WTC11 (cell line): ENCODE measurements at regions not wholly inside any gene's neighbourhood (a gene's known extent, or its start where the extent isn't known, plus 50 kb on each side); places are given as distances from the start of the nearest gene placed in this dataset.
A peak's percentile ranks its signal among the peaks of the same experiment; 100 is the strongest.
"Not testable (repeated sequence)": the region's sequence is repeated elsewhere in the genome, so short reads cannot be mapped to it uniquely, and the experiment has no call there.

Experiments used
- ATAC-seq: fragments of 200-7000 bp; cut with Tn5 transposase; 2 replicates; pipeline ENCODE4 v1.10.0; 2021; ENCODE audit warnings: mild to moderate bottlenecking, moderate library complexity
- CTCF ChIA-PET: fragments of 300-600 bp; sonication (Branson Sonifier 250); formaldehyde crosslinking; loops from one replicate; lab custom pipeline; 2021; ENCODE audit warnings: antibody characterized with exemption; lab: Charles Lee
- POLR2A ChIA-PET: fragments of 350-600 bp; sonication (Branson Sonifier 250); formaldehyde crosslinking; loops from one replicate; lab custom pipeline; 2021; ENCODE audit warnings: antibody characterized with exemption; lab: Charles Lee
- DNase-seq: peaks from one replicate; pipeline ENCODE4 v3.0.0; 2021; ENCODE audit warnings: low spot score
- H3K27ac Mint-ChIP-seq: 2 replicates; pipeline ENCODE4 v1.8.0; 2021; ENCODE audit warnings: mixed read lengths
- H3K27me3 Mint-ChIP-seq: 2 replicates; pipeline ENCODE4 v1.8.0; 2021; ENCODE audit warnings: low read depth, mild to moderate bottlenecking, moderate library complexity, mixed read lengths
- H3K36me3 Mint-ChIP-seq: 2 replicates; pipeline ENCODE4 v1.8.0; 2021; ENCODE audit warnings: mixed read lengths
- H3K4me1 Mint-ChIP-seq: 2 replicates; pipeline ENCODE4 v1.8.0; 2022; ENCODE audit warnings: mixed read lengths
- H3K4me3 Mint-ChIP-seq: 2 replicates; pipeline ENCODE4 v1.8.0; 2021; ENCODE audit warnings: mild to moderate bottlenecking, moderate library complexity, mixed read lengths
- H3K9me3 Mint-ChIP-seq: 2 replicates; pipeline ENCODE4 v1.8.0; 2021; ENCODE audit warnings: mixed read lengths
- EMX1 ChIP-seq: fragments of 250-450 bp; sonication (Bioruptor Pico); IDR thresholded peaks from 2 replicates; pipeline ENCODE4 v1.8.0; 2021; ENCODE audit warnings: mild to moderate bottlenecking
- GABPB1 ChIP-seq: sonication (generic); formaldehyde crosslinking; IDR thresholded peaks from 2 replicates; pipeline ENCODE4 v1.8.1; 2023; ENCODE audit warnings: mild to moderate bottlenecking, missing genetic modification reagents
- KAT7 ChIP-seq: sonication (generic); formaldehyde crosslinking; IDR thresholded peaks from 2 replicates; pipeline ENCODE4 v1.8.1; 2023; ENCODE audit warnings: missing genetic modification reagents, mild to moderate bottlenecking, borderline replicate concordance
- MAX ChIP-seq: sonication (generic); formaldehyde crosslinking; IDR thresholded peaks from 2 replicates; pipeline ENCODE4 v1.8.0; 2022; ENCODE audit warnings: mild to moderate bottlenecking, missing genetic modification reagents
- SMAD4 ChIP-seq: sonication (generic); formaldehyde crosslinking; IDR thresholded peaks from 2 replicates; pipeline ENCODE4 v1.8.0; 2022; ENCODE audit warnings: mild to moderate bottlenecking, missing genetic modification reagents
- TEAD4 ChIP-seq: sonication (generic); formaldehyde crosslinking; IDR thresholded peaks from 2 replicates; pipeline ENCODE4 v1.8.0; 2022; ENCODE audit warnings: mild to moderate bottlenecking, missing genetic modification reagents
- USF1 ChIP-seq: sonication (generic); formaldehyde crosslinking; IDR thresholded peaks from 2 replicates; pipeline ENCODE4 v1.8.0; 2022; ENCODE audit warnings: mild to moderate bottlenecking, missing genetic modification reagents
- TF ChIP-seq, protein P1 (sequence below): sonication (generic); formaldehyde crosslinking; IDR thresholded peaks from 2 replicates; pipeline ENCODE4 v1.8.1; 2023; ENCODE audit warnings: mild to moderate bottlenecking, missing genetic modification reagents, moderate library complexity
- TF ChIP-seq, protein P2 (sequence below): sonication (generic); formaldehyde crosslinking; IDR thresholded peaks from 2 replicates; pipeline ENCODE4 v1.8.0; 2022; ENCODE audit warnings: missing genetic modification reagents
- TF ChIP-seq, protein P3 (sequence below): sonication (generic); formaldehyde crosslinking; IDR thresholded peaks from 2 replicates; pipeline ENCODE4 v1.8.1; 2022; ENCODE audit warnings: missing genetic modification reagents, borderline replicate concordance
- TF ChIP-seq, protein P4 (sequence below): fragments of 250-450 bp; sonication (Bioruptor Pico); IDR thresholded peaks from 2 replicates; pipeline ENCODE4 v1.9.0; 2021; ENCODE audit warnings: mild to moderate bottlenecking, borderline replicate concordance

GRCh38 chr16:29114989-29115801 is 130.3 kb downstream of the LAT start:
- ChIA-PET POLR2A (interaction anchor here (0.6 kb wide), 1 partner anchor 1938 kb away, joined by 3 read pairs; no protein-coding TSS in a partner anchor), CTCF (interaction anchor here (0.5 to 1.4 kb wide), 3 partner anchors 116 to 524 kb away, joined by 3 to 5 read pairs (median 3); no protein-coding TSS in a partner anchor)
- H3K4me1 Mint-ChIP-seq, H3K9me3 Mint-ChIP-seq, H3K4me3 Mint-ChIP-seq, H3K27ac Mint-ChIP-seq, H3K27me3 Mint-ChIP-seq, H3K36me3 Mint-ChIP-seq: not testable (repeated sequence)
- ATAC-seq (peak; percentile 90), DNase-seq (peak; percentile 36)
- peak; percentile 89 for TF ChIP-seq USF1 (CRISPR knock-in tag)
- TF ChIP-seq, protein P1, sequence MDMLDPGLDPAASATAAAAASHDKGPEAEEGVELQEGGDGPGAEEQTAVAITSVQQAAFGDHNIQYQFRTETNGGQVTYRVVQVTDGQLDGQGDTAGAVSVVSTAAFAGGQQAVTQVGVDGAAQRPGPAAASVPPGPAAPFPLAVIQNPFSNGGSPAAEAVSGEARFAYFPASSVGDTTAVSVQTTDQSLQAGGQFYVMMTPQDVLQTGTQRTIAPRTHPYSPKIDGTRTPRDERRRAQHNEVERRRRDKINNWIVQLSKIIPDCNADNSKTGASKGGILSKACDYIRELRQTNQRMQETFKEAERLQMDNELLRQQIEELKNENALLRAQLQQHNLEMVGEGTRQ (CRISPR knock-in tag), result peak; percentile 88

DNA sequence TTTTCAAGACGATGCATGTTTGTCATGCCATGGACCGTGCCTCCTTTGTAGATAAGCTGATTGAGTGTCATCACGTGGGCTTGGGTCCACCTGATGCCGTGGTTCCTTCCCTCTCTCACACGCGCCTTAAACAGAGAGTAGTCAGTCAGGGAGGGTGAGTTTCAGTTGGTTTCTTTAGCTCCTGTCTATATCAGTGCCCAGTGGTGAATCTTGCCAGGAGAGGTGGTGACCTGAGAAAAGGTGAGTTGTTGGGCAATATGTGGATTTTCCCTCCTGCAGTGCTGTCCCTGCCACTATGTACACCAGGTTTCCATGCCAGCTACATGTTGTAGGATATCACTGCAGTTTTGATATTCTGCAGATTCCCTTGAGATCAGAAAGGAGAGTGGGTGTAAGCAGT is 129.7 kb downstream of the LAT start:
- ChIA-PET CTCF (interaction anchor here (0.5 to 1.4 kb wide), 3 partner anchors 116 to 525 kb away, joined by 3 to 5 read pairs (median 3); no protein-coding TSS in a partner anchor), POLR2A (interaction anchor here (0.6 kb wide), 1 partner anchor 1938 kb away, joined by 3 read pairs; no protein-coding TSS in a partner anchor)
- peaks cover 8% of the 10 kb centered on the region for H3K4me1 Mint-ChIP-seq
- H3K27ac Mint-ChIP-seq, result no peak overlapping the region
- ATAC-seq, result no peak
- no peak overlapping the region for H3K4me3 Mint-ChIP-seq
- DNase-seq, result no peak
- H3K9me3 Mint-ChIP-seq, result no peaks in the 10 kb centered on the region
- no peaks in the 10 kb centered on the region; the same call in none of the 2 replicates for H3K27me3 Mint-ChIP-seq
- no peak for TF ChIP-seq MAX (CRISPR knock-in tag)
- no peaks in the 10 kb centered on the region for H3K36me3 Mint-ChIP-seq

GRCh38 chr16:29113446-29113845 is 128.6 kb downstream of the LAT start:
- H3K4me1 Mint-ChIP-seq, H3K27me3 Mint-ChIP-seq, H3K36me3 Mint-ChIP-seq, DNase-seq, H3K4me3 Mint-ChIP-seq, POLR2A ChIA-PET, H3K9me3 Mint-ChIP-seq, H3K27ac Mint-ChIP-seq, CTCF ChIA-PET, ATAC-seq: not testable (repeated sequence)

DNA sequence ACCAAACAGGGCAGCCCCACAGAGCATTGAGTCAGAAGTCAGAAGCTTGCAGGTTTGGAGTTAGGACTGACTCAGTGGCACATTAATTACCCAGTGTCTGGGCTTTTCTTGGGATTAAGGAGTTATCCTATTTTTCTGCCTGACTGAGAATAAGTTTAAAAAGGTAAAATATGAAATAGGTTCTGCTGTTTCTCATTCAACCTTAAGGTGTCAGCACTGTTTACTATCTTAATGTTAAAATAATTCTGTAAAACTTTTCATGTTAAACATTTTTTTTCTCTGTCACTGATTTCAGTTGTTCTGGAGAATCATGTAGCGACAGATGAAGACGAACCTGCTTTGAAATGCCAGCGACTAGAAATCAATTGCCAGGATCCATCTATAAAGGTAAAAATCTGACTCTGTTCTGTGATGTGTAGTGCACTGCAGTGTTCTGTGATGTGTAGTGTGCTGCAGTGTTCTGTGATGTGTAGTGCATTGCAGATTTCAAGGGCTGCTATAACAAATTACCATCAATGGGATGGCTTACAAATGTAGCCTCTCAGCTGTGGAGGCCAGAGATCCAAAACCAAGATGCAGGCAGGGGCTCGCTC is 128.0 kb downstream of the LAT start:
- DNase-seq, result no peak
- H3K9me3 Mint-ChIP-seq, result no peaks in the 10 kb centered on the region
- CTCF ChIA-PET, result no interaction called here
- TF ChIP-seq SMAD4 (CRISPR knock-in tag) (no peak), GABPB1 (CRISPR knock-in tag) (no peak), TEAD4 (no peak), EMX1 (CRISPR knock-in tag) (no peak), KAT7 (no peak)
- TF ChIP-seq, protein P2, sequence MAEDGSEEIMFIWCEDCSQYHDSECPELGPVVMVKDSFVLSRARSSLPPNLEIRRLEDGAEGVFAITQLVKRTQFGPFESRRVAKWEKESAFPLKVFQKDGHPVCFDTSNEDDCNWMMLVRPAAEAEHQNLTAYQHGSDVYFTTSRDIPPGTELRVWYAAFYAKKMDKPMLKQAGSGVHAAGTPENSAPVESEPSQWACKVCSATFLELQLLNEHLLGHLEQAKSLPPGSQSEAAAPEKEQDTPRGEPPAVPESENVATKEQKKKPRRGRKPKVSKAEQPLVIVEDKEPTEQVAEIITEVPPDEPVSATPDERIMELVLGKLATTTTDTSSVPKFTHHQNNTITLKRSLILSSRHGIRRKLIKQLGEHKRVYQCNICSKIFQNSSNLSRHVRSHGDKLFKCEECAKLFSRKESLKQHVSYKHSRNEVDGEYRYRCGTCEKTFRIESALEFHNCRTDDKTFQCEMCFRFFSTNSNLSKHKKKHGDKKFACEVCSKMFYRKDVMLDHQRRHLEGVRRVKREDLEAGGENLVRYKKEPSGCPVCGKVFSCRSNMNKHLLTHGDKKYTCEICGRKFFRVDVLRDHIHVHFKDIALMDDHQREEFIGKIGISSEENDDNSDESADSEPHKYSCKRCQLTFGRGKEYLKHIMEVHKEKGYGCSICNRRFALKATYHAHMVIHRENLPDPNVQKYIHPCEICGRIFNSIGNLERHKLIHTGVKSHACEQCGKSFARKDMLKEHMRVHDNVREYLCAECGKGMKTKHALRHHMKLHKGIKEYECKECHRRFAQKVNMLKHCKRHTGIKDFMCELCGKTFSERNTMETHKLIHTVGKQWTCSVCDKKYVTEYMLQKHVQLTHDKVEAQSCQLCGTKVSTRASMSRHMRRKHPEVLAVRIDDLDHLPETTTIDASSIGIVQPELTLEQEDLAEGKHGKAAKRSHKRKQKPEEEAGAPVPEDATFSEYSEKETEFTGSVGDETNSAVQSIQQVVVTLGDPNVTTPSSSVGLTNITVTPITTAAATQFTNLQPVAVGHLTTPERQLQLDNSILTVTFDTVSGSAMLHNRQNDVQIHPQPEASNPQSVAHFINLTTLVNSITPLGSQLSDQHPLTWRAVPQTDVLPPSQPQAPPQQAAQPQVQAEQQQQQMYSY, result no peak
- TF ChIP-seq, protein P3, sequence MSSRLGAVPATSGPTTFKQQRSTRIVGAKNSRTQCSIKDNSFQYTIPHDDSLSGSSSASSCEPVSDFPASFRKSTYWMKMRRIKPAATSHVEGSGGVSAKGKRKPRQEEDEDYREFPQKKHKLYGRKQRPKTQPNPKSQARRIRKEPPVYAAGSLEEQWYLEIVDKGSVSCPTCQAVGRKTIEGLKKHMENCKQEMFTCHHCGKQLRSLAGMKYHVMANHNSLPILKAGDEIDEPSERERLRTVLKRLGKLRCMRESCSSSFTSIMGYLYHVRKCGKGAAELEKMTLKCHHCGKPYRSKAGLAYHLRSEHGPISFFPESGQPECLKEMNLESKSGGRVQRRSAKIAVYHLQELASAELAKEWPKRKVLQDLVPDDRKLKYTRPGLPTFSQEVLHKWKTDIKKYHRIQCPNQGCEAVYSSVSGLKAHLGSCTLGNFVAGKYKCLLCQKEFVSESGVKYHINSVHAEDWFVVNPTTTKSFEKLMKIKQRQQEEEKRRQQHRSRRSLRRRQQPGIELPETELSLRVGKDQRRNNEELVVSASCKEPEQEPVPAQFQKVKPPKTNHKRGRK (CRISPR knock-in tag), result no peak
- TF ChIP-seq, protein P4, sequence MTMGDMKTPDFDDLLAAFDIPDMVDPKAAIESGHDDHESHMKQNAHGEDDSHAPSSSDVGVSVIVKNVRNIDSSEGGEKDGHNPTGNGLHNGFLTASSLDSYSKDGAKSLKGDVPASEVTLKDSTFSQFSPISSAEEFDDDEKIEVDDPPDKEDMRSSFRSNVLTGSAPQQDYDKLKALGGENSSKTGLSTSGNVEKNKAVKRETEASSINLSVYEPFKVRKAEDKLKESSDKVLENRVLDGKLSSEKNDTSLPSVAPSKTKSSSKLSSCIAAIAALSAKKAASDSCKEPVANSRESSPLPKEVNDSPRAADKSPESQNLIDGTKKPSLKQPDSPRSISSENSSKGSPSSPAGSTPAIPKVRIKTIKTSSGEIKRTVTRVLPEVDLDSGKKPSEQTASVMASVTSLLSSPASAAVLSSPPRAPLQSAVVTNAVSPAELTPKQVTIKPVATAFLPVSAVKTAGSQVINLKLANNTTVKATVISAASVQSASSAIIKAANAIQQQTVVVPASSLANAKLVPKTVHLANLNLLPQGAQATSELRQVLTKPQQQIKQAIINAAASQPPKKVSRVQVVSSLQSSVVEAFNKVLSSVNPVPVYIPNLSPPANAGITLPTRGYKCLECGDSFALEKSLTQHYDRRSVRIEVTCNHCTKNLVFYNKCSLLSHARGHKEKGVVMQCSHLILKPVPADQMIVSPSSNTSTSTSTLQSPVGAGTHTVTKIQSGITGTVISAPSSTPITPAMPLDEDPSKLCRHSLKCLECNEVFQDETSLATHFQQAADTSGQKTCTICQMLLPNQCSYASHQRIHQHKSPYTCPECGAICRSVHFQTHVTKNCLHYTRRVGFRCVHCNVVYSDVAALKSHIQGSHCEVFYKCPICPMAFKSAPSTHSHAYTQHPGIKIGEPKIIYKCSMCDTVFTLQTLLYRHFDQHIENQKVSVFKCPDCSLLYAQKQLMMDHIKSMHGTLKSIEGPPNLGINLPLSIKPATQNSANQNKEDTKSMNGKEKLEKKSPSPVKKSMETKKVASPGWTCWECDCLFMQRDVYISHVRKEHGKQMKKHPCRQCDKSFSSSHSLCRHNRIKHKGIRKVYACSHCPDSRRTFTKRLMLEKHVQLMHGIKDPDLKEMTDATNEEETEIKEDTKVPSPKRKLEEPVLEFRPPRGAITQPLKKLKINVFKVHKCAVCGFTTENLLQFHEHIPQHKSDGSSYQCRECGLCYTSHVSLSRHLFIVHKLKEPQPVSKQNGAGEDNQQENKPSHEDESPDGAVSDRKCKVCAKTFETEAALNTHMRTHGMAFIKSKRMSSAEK (CRISPR knock-in tag), result no peak

More for the DNA sequence above, 128.0 kb downstream of the LAT start:
- ATAC-seq, result no peak
- no peaks in the 10 kb centered on the region for H3K36me3 Mint-ChIP-seq
- H3K4me1 Mint-ChIP-seq, result peaks cover 8% of the 10 kb centered on the region
- POLR2A ChIA-PET, result no interaction called here
- H3K27me3 Mint-ChIP-seq, result no peaks in the 10 kb centered on the region; the same call in none of the 2 replicates
- H3K4me3 Mint-ChIP-seq, result no peak overlapping the region
- H3K27ac Mint-ChIP-seq, result no peak overlapping the region
